HCT116 (cell line): ENCODE measurements at regions not wholly inside any gene's neighbourhood (a gene's known extent, or its start where the extent isn't known, plus 50 kb on each side); places are given as distances from the start of the nearest gene placed in this dataset.

Source experiments
- ATAC-seq: fragments of 200-7000 bp; cut with Tn5 transposase; 2 replicates; pipeline ENCODE4 v1.9.1; 2020; ENCODE audit warnings: mild to moderate bottlenecking, moderate library complexity
- BruUV-seq: library from RNA; stranded (reverse); fragments of 400-500 nt; replicated peaks from 2 replicates; lab custom pipeline; 2021; lab: Mats Ljungman, UMichigan
- CTCF ChIA-PET: fragments of 300-600 bp; sonication (Branson Sonifier 250); formaldehyde crosslinking; loops from one replicate; lab custom pipeline; 2021; ENCODE audit warnings: antibody characterized with exemption; lab: Charles Lee
- POLR2A ChIA-PET: fragments of 300-600, 350-600 bp; sonication (Branson Sonifier 250); formaldehyde crosslinking; loops from one replicate; lab custom pipeline; 2021; ENCODE audit warnings: antibody characterized with exemption; lab: Charles Lee
- RAD21 ChIA-PET, 2 experiments: fragments of 300-600 bp; sonication (Branson Sonifier 250); formaldehyde crosslinking; loops; one replicate each; lab custom pipeline; 2023; ENCODE audit warnings: low total read pairs in 2 of 2; ENCODE audit not compliant: uncharacterized antibody in 2 of 2, unreplicated experiment in 2 of 2, low non-redundant PET in 1 of 2; lab: Charles Lee
- DNase-seq: peaks from one replicate; pipeline ENCODE4 v3.0.0-alpha.2; 2010; ENCODE audit warnings: low read depth, low spot score
- H2AFZ ChIP-seq: fragments of 200-600 bp; shearing (Covaris generic), sonication (generic); 2 replicates; pipeline ENCODE4 v1.6.1; 2017; ENCODE audit warnings: low read depth, mixed run types, mixed read lengths, antibody characterized with exemption, low read length; ENCODE audit not compliant: poor library complexity, severe bottlenecking
- H3K27ac ChIP-seq: 2 replicates; pipeline ENCODE4 v1.5.1; 2012; ENCODE audit warnings: low read depth, low read length
- H3K27me3 ChIP-seq: fragments of 200-600 bp; sonication (generic); 2 replicates; pipeline ENCODE4 v1.6.1; 2016; ENCODE audit warnings: mixed run types, low read length, mixed read lengths; ENCODE audit not compliant: insufficient read depth
- H3K36me3 ChIP-seq, 2 experiments: fragments of 200-500 bp in 1 of 2; fragments of 200-600 bp in 1 of 2; sonication (Bioruptor generic) in 1 of 2; sonication (generic) in 1 of 2; 2 replicates each; pipeline versions ENCODE4 v1.5.1 to v1.6.1; 2014 to 2016; ENCODE audit warnings: low read length in 2 of 2, inconsistent platforms in 1 of 2, mixed read lengths in 1 of 2, mixed run types in 1 of 2; ENCODE audit not compliant: insufficient read depth in 2 of 2, control insufficient read depth in 1 of 2
- H3K4me1 ChIP-seq, 2 experiments: fragments of 200-600 bp in 1 of 2; sonication (generic) in 1 of 2; 2 replicates each; pipeline versions ENCODE4 v1.5.1 to v1.6.1; 2012 to 2017; ENCODE audit warnings: low read length in 2 of 2, inconsistent platforms in 1 of 2, mild to moderate bottlenecking in 1 of 2, mixed read lengths in 1 of 2, mixed run types in 1 of 2, moderate library complexity in 1 of 2; ENCODE audit not compliant: insufficient read depth in 2 of 2, control insufficient read depth in 1 of 2
- H3K4me2 ChIP-seq: fragments of 200-600 bp; sonication (generic); 2 replicates; pipeline ENCODE4 v1.6.1; 2017; ENCODE audit warnings: mixed run types, low read length, mixed read lengths
- H3K4me3 ChIP-seq, 2 experiments: fragments of 200-600 bp in 1 of 2; sonication (generic) in 1 of 2; replicated peaks in 1 of 2; 2 replicates each; pipeline ENCODE4 v1.5.1; 2011 to 2016; ENCODE audit warnings: low read length in 2 of 2, control low read depth in 1 of 2, low read depth in 1 of 2, mild to moderate bottlenecking in 1 of 2, mixed read lengths in 1 of 2, mixed run types in 1 of 2
- H3K79me2 ChIP-seq: fragments of 200-600 bp; sonication (generic); 2 replicates; pipeline ENCODE4 v1.6.1; 2017; ENCODE audit warnings: mild to moderate bottlenecking, mixed run types, low read length, moderate library complexity, mixed read lengths; ENCODE audit not compliant: insufficient read depth
- H3K9ac ChIP-seq: fragments of 200-600 bp; sonication (generic); 2 replicates; pipeline ENCODE4 v1.6.1; 2016; ENCODE audit warnings: low read length, mixed read lengths
- H3K9me2 ChIP-seq: fragments of 200-600 bp; sonication (generic), shearing (Covaris generic); 2 replicates; pipeline ENCODE4 v1.6.1; 2017; ENCODE audit warnings: mixed run types, mild to moderate bottlenecking, moderate library complexity; ENCODE audit not compliant: insufficient read depth
- H3K9me3 ChIP-seq, 2 experiments: fragments of 200-500 bp in 1 of 2; fragments of 200-600 bp in 1 of 2; sonication (Bioruptor generic) in 1 of 2; sonication (generic) in 1 of 2; 2 replicates each; pipeline ENCODE4 v1.6.1; 2014 to 2017; ENCODE audit warnings: low read length in 2 of 2, mixed read lengths in 2 of 2, inconsistent platforms in 1 of 2, low read depth in 1 of 2, mild to moderate bottlenecking in 1 of 2, mixed run types in 1 of 2, moderate library complexity in 1 of 2; ENCODE audit not compliant: control insufficient read depth in 1 of 2, insufficient read depth in 1 of 2
- H4K20me1 ChIP-seq: fragments of 200-600 bp; sonication (generic), shearing (Covaris generic); 2 replicates; pipeline ENCODE4 v1.6.1; 2017; ENCODE audit warnings: mixed run types, mild to moderate bottlenecking, moderate library complexity; ENCODE audit not compliant: insufficient read depth
- ELF1 ChIP-seq: IDR thresholded peaks from 2 replicates; pipeline ENCODE4 v1.6.1; 2012; ENCODE audit warnings: low read depth, borderline replicate concordance
- EZH2phosphoT487 ChIP-seq: fragments of 200-600 bp; IDR thresholded peaks from 2 replicates; pipeline ENCODE4 v1.6.1; 2018; ENCODE audit warnings: antibody characterized with exemption, borderline replicate concordance
- POLR2A ChIP-seq: IDR thresholded peaks from 2 replicates; pipeline ENCODE4 v1.7.0; 2011; ENCODE audit warnings: borderline replicate concordance; ENCODE audit not compliant: insufficient read depth, insufficient read length; ENCODE audit errors: extremely low read depth
- SP1 ChIP-seq: IDR thresholded peaks from 2 replicates; pipeline ENCODE4 v1.6.1; 2012; ENCODE audit warnings: low read depth
- YY1 ChIP-seq: IDR thresholded peaks from 2 replicates; pipeline ENCODE4 v1.6.1; 2011; ENCODE audit warnings: low read length, low read depth, moderate library complexity, mild to moderate bottlenecking; ENCODE audit not compliant: insufficient replicate concordance; ENCODE audit errors: extremely low read depth
- ZFX ChIP-seq: fragments of 450-650 bp; IDR thresholded peaks from 2 replicates; pipeline ENCODE4 v1.6.1; 2017
- intact Hi-C: fragments of 100-400 bp; cut with micrococcal nuclease; formaldehyde crosslinking; loops from 2 replicates; pipeline ENCODE4 v1.10.0; 2022
- TF ChIP-seq, protein P1 (sequence below), 3 experiments: fragments of 200-600 bp in 1 of 3; sonication (generic) in 1 of 3; IDR thresholded peaks in 2 of 3; conservative IDR thresholded peaks in 1 of 3; 2 replicates each; pipeline ENCODE4 v1.5.1; 2012 to 2017; ENCODE audit warnings: low read depth in 2 of 3, low read length in 2 of 3, antibody characterized with exemption in 1 of 3, borderline replicate concordance in 1 of 3, control low read depth in 1 of 3, mild to moderate bottlenecking in 1 of 3, mixed read lengths in 1 of 3, mixed run types in 1 of 3, moderate library complexity in 1 of 3; ENCODE audit not compliant: insufficient read depth in 1 of 3
- TF ChIP-seq, protein P2 (sequence below): IDR thresholded peaks from 2 replicates; pipeline ENCODE4 v1.6.1; 2011; ENCODE audit warnings: mild to moderate bottlenecking, low read length, moderate library complexity; ENCODE audit not compliant: insufficient replicate concordance; ENCODE audit errors: extremely low read depth

DNA sequence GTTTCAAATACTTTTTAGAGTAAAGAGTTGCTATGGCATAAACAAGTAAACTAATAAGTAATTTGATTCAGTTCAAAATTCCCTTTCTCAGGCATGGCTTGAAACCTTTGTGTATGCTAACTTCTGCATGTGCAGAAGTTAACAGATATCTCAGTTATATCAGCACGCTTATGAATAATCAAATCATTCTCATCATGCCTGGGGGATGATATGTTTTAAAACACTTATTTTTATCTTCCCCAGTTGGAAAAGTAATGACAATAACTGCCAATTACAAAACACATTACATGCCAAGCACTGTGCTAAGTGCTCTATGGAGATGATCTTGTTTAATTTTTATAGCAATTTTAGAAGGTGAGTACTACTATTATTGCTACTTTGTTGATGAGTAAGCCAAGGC is 146.4 kb downstream of the YIPF5 start:
- Histone ChIP-seq H3K9me3 (no peaks in the 10 kb centered on the region), H4K20me1 (no peaks in the 10 kb centered on the region)
- no peak for DNase-seq
- RAD21 ChIA-PET = no interaction called here
- no TSS peak for BruUV-seq
- TF ChIP-seq, protein P1, sequence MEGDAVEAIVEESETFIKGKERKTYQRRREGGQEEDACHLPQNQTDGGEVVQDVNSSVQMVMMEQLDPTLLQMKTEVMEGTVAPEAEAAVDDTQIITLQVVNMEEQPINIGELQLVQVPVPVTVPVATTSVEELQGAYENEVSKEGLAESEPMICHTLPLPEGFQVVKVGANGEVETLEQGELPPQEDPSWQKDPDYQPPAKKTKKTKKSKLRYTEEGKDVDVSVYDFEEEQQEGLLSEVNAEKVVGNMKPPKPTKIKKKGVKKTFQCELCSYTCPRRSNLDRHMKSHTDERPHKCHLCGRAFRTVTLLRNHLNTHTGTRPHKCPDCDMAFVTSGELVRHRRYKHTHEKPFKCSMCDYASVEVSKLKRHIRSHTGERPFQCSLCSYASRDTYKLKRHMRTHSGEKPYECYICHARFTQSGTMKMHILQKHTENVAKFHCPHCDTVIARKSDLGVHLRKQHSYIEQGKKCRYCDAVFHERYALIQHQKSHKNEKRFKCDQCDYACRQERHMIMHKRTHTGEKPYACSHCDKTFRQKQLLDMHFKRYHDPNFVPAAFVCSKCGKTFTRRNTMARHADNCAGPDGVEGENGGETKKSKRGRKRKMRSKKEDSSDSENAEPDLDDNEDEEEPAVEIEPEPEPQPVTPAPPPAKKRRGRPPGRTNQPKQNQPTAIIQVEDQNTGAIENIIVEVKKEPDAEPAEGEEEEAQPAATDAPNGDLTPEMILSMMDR (IDR thresholded peaks at IDR 0.05 in 2 of 3, conservative IDR thresholded peaks at IDR 0.05 in 1 of 3; ENCODE audit: borderline replicate concordance in 1 of 3, insufficient read depth in 1 of 3, low read depth in 2 of 3, low read length in 2 of 3) = no peak
- TF ChIP-seq EZH2phosphoT487 (no peak), YY1 (no peak), POLR2A (no peak), SP1 (no peak), ZFX (no peak), ELF1 (no peak)
- TF ChIP-seq, all 23 proteins: peak for 0
- no peaks in the 10 kb centered on the region for H3K36me3 ChIP-seq
- H2AFZ ChIP-seq = no peak overlapping the region
- ChIA-PET POLR2A (no interaction called here), CTCF (no interaction called here)
- no peak overlapping the region for H3K9ac ChIP-seq
- H3K27me3 ChIP-seq = no peaks in the 10 kb centered on the region; the same call in 1 of the 2 replicates
- no peaks in the 10 kb centered on the region for H3K4me1 ChIP-seq
- no peak overlapping the region for H3K4me2 ChIP-seq
- no peaks in the 10 kb centered on the region for H3K9me2 ChIP-seq
- intact Hi-C loops = no loop called here
- no peaks in the 10 kb centered on the region for H3K79me2 ChIP-seq
- no peak overlapping the region for H3K27ac ChIP-seq
- no peak overlapping the region for H3K4me3 ChIP-seq
- ATAC-seq = no peak

DNA sequence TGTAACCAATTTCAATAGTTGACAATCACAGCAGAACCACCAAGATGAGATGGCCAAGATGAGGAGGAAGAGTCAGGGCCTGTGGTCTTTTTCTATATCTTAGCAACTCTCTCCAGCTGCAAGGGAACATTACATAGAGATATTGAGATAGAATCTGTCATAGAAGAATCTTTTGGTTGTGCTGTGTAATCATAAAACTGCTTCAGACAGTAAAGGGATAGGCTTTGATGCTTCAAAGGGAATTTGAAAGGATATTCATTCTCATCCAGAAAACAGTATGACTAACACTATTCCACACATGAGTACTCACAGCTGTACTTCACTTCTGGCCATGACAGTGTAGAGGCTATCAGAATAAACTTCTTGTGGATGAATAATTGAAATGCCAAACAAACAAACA is 145.9 kb downstream of the YIPF5 start:
- no TSS peak for BruUV-seq
- no peak overlapping the region for H3K4me2 ChIP-seq
- H3K27ac ChIP-seq = no peak overlapping the region
- H3K9me3 ChIP-seq = no peaks in the 10 kb centered on the region
- DNase-seq (no peak), ATAC-seq (no peak)
- TF ChIP-seq, protein P2, sequence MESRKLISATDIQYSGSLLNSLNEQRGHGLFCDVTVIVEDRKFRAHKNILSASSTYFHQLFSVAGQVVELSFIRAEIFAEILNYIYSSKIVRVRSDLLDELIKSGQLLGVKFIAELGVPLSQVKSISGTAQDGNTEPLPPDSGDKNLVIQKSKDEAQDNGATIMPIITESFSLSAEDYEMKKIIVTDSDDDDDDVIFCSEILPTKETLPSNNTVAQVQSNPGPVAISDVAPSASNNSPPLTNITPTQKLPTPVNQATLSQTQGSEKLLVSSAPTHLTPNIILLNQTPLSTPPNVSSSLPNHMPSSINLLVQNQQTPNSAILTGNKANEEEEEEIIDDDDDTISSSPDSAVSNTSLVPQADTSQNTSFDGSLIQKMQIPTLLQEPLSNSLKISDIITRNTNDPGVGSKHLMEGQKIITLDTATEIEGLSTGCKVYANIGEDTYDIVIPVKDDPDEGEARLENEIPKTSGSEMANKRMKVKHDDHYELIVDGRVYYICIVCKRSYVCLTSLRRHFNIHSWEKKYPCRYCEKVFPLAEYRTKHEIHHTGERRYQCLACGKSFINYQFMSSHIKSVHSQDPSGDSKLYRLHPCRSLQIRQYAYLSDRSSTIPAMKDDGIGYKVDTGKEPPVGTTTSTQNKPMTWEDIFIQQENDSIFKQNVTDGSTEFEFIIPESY = no peak
- CTCF ChIA-PET = no interaction called here
- no peaks in the 10 kb centered on the region for H3K4me1 ChIP-seq
- no peaks in the 10 kb centered on the region for H3K9me2 ChIP-seq
- no peak overlapping the region for H2AFZ ChIP-seq
- RAD21 ChIA-PET = no interaction called here
- no peaks in the 10 kb centered on the region for H3K36me3 ChIP-seq
- H3K79me2 ChIP-seq = no peaks in the 10 kb centered on the region
- intact Hi-C loops = no loop called here
- no peak overlapping the region for H3K4me3 ChIP-seq
- H4K20me1 ChIP-seq = no peaks in the 10 kb centered on the region
- H3K9ac ChIP-seq = no peak overlapping the region
- no peaks in the 10 kb centered on the region for H3K27me3 ChIP-seq
- POLR2A ChIA-PET = no interaction called here
